Neural crest cell (in vitro differentiated cells): ENCODE measurements at regions not wholly inside any gene's neighbourhood (a gene's known extent, or its start where the extent isn't known, plus 50 kb on each side); places are given as distances from the start of the nearest gene placed in this dataset.
A peak's percentile ranks its signal among the peaks of the same experiment; 100 is the strongest.
"Not testable (repeated sequence)": the region's sequence is repeated elsewhere in the genome, so short reads cannot be mapped to it uniquely, and the experiment has no call there.

Experiments
- DNase-seq: peaks from one replicate; pipeline ENCODE4 v3.0.0; 2021; ENCODE audit warnings: low read depth, mixed read lengths, low spot score
- H3K27ac Mint-ChIP-seq: one replicate; pipeline ENCODE4 v1.8.0; 2021; ENCODE audit warnings: mild to moderate bottlenecking, mixed read lengths; ENCODE audit not compliant: unreplicated experiment
- H3K27me3 Mint-ChIP-seq: 2 replicates; pipeline ENCODE4 v1.8.0; 2021; ENCODE audit warnings: low read depth, mild to moderate bottlenecking, mixed read lengths
- H3K36me3 Mint-ChIP-seq: 2 replicates; pipeline ENCODE4 v1.8.0; 2021; ENCODE audit warnings: low read depth, mild to moderate bottlenecking, mixed read lengths
- H3K4me1 Mint-ChIP-seq: 2 replicates; pipeline ENCODE4 v1.8.0; 2021; ENCODE audit warnings: mixed read lengths
- H3K4me3 Mint-ChIP-seq: one replicate; pipeline ENCODE4 v1.8.0; 2021; ENCODE audit warnings: mild to moderate bottlenecking, mixed read lengths
- H3K9me3 Mint-ChIP-seq: 2 replicates; pipeline ENCODE4 v1.8.0; 2021; ENCODE audit warnings: mixed read lengths
- TF ChIP-seq, protein P1 (sequence below): fragments of 200-600 bp; sonication (generic); conservative IDR thresholded peaks from 2 replicates; pipeline ENCODE4 v1.5.0; 2021; ENCODE audit warnings: antibody characterized with exemption, mild to moderate bottlenecking

DNA sequence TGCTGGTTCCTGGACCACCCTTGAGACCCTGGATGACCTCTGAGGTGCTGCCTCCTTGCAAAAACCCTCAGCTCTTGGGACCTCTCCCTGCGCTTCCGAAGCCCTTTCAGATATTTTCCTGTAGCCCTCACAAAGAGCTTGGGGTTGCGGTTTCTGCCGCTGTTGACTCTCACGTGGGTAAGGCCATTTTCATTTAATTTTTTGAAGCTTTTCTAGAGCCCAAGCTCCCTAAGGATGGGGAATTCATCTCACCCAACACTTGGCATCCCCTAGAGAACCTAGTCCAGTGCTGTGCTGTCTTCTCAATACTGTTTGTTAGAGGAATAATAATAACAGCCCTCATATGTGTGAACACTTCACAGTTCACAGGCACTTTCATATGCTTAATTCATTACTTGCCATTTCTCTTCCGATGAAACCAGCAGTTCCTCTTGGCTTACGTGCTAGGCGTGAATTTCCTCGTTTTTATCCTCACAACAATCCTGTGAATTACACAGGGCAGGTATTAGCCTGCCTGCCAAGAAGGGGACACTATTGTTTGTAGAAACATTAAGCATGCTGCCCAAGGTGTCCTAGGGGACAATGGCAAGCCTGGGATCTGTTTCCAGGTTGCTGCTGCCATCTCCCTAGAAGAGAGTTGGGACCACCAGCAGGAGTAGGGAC, 71.6 kb upstream of the CTBP2 start:
- H3K9me3 Mint-ChIP-seq: peaks cover 5% of the 10 kb centered on the region
- DNase-seq: no peak
- H3K4me1 Mint-ChIP-seq: peaks cover 8% of the 10 kb centered on the region
- no peaks in the 10 kb centered on the region for H3K36me3 Mint-ChIP-seq
- H3K27me3 Mint-ChIP-seq: no peaks in the 10 kb centered on the region
- TF ChIP-seq, protein P1, sequence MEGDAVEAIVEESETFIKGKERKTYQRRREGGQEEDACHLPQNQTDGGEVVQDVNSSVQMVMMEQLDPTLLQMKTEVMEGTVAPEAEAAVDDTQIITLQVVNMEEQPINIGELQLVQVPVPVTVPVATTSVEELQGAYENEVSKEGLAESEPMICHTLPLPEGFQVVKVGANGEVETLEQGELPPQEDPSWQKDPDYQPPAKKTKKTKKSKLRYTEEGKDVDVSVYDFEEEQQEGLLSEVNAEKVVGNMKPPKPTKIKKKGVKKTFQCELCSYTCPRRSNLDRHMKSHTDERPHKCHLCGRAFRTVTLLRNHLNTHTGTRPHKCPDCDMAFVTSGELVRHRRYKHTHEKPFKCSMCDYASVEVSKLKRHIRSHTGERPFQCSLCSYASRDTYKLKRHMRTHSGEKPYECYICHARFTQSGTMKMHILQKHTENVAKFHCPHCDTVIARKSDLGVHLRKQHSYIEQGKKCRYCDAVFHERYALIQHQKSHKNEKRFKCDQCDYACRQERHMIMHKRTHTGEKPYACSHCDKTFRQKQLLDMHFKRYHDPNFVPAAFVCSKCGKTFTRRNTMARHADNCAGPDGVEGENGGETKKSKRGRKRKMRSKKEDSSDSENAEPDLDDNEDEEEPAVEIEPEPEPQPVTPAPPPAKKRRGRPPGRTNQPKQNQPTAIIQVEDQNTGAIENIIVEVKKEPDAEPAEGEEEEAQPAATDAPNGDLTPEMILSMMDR: no peak
- H3K27ac Mint-ChIP-seq: no peak overlapping the region
- no peak overlapping the region for H3K4me3 Mint-ChIP-seq

DNA sequence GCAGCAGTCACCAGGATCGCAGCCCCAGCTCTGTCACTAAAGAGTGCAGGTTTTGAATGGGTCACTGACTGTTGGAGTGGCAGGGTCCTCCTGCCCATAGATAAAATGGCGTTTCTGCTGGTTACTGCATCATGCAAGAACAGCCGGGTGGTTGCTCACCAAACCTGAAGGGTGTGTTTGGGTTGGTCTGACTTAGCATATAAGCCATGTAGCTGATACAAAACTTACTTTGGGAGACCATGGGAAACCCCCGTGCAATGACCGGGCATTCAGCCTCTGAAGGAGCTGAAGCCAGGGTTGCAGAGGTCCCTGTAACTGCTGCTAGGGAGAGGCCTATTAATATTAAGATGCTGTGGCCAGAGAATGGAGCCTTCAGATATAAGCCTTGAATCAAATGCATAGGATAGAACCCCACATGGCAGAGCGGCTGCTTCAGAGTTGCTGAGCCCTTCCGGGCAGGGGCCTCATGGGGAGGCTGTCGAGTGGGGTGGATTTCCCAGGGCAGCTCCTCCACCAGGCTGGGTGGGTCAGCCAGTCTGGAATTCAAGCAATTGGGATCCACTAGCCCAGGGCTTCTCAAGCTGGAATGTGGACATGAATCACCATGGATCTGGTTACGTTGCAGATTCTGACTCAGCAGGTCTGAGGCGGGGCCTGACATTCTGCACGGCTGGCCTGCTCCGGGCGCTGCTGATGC, 70.9 kb upstream of the CTBP2 start:
- no peaks in the 10 kb centered on the region for H3K27me3 Mint-ChIP-seq
- peaks cover 1% of the 10 kb centered on the region for H3K9me3 Mint-ChIP-seq
- H3K27ac Mint-ChIP-seq: no peak overlapping the region

DNA sequence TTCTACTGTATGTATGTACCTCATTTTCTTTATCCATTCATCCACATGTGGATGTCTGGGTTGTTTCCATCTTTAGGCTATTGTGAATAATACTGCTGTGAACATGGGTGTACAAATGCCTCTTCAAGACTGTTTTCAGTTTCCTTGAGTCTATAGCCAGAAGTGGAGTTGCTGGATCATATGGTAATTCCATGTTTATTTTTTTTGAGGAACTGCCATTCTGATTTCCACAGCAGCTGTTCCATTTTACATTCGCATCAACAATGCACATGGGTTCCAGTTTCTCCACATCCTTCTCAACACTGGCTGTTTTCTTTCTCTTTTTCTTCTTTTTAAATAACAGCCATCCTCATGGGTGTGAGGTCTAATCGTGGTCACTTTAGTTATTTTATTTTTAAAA, 69.9 kb upstream of the CTBP2 start:
- Mint-ChIP-seq H3K36me3 (no peaks in the 10 kb centered on the region), H3K4me1 (peaks cover 12% of the 10 kb centered on the region), H3K4me3 (no peak overlapping the region), H3K9me3 (no peaks in the 10 kb centered on the region), H3K27me3 (no peaks in the 10 kb centered on the region), H3K27ac (no peak overlapping the region)
- TF ChIP-seq, protein P1: no peak
- no peak for DNase-seq

More for the DNA sequence above, 70.9 kb upstream of the CTBP2 start:
- no peak for DNase-seq
- peaks cover 8% of the 10 kb centered on the region for H3K4me1 Mint-ChIP-seq
- H3K36me3 Mint-ChIP-seq: no peaks in the 10 kb centered on the region
- TF ChIP-seq, protein P1: no peak
- no peak overlapping the region for H3K4me3 Mint-ChIP-seq

DNA sequence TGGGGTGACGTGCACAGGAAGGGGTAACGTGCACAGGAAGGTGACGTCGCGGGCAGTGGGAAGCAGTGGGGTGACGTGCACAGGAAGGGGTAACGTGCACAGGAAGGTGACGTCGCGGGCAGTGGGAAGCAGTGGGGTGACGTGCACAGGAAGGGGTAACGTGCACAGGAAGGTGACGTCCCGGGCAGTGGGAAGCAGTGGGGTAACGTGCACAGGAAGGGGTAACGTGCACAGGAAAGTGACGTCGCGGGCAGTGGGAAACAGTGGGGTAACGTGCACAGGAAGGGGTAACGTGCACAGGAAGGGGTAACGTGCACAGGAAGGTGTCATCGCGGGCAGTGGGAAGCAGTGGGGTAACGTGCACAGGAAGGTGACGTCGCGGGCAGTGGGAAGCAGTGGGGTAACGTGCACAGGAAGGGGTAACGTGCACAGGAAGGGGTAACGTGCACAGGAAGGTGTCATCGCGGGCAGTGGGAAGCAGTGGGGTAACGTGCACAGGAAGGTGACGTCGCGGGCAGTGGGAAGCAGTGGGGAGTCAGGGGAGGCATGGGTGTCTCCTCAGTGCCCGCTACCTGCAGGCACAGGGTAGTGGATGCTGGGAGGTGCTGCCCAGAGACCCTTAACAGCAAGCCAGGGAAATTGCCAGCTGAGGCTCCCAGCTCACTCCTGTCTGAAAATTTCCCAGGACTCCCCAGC, 68.0 kb upstream of the CTBP2 start:
- H3K4me1 Mint-ChIP-seq: peaks cover 12% of the 10 kb centered on the region
- not testable (repeated sequence) for H3K4me3 Mint-ChIP-seq, H3K27me3 Mint-ChIP-seq, DNase-seq, H3K36me3 Mint-ChIP-seq, H3K9me3 Mint-ChIP-seq
- H3K27ac Mint-ChIP-seq: peak overlapping the region; percentile 62

DNA sequence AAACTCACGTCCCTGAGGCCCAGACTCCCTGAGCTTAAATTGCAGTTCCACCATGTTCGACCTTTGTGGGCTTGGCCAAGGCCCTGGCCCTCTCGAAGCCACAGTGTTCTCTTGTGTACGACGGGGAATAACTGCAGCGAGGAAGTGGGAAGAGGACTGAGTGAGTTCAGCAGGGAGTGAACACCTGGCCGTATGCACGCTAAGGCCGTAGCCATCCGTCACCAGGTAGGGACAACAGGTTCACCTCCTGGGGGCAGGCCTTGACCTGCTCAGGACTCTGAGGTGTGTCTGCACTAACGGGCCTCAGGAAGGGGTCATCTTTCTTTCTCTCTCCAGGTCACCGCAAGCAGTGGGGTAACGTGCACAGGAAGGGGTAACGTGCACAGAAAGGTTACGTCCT, 67.2 kb upstream of the CTBP2 start:
- no peak for DNase-seq
- Mint-ChIP-seq H3K4me1 (peaks cover 4% of the 10 kb centered on the region), H3K27me3 (no peaks in the 10 kb centered on the region), H3K27ac (no peak overlapping the region), H3K36me3 (no peaks in the 10 kb centered on the region), H3K4me3 (no peak overlapping the region), H3K9me3 (no peaks in the 10 kb centered on the region)
- TF ChIP-seq, protein P1: no peak

DNA sequence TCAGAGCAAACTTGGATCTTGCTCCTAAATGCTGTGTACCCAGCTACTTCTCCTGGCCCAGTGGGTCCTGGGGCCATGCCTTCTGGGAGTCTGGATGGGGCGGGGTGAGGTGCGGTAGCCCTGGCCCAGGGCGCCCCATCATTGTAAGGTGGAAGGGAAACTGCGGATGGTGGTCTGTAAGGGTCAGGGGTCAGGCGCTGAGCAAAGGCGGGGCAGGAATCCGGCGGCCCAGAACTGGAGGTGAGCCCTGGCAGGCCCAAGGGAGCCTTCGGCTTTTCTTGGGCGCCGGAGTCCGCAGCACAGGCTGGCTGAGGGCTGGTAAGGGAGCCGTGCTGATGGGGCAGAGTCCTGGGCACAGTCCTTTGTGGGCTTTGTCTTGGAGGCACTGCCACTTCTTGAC, 66.5 kb upstream of the CTBP2 start:
- TF ChIP-seq, protein P1: no peak
- no peaks in the 10 kb centered on the region for H3K36me3 Mint-ChIP-seq
- H3K4me3 Mint-ChIP-seq: no peak overlapping the region
- no peak overlapping the region for H3K27ac Mint-ChIP-seq
- no peak for DNase-seq
- H3K27me3 Mint-ChIP-seq: no peaks in the 10 kb centered on the region
- H3K9me3 Mint-ChIP-seq: no peaks in the 10 kb centered on the region
- peaks cover 4% of the 10 kb centered on the region for H3K4me1 Mint-ChIP-seq
